ENCODE measurements at regions not wholly inside any gene's neighbourhood (a gene's known extent, or its start where the extent isn't known, plus 50 kb on each side); places are given as distances from the start of the nearest gene placed in this dataset.

GRCh38 chr1:194167956-194168640, 981.7 kb upstream of the B3GALT2 start:
- TF ChIP-seq CTCF (IDR thresholded peaks at IDR 0.05) (no peak), EZH2 (IDR thresholded peaks at IDR 0.05) (no peak)

All from neural progenitor cell (in vitro differentiated cells).